Subcutaneous abdominal adipose tissue (tissue), 5 donors: ENCODE measurements at regions not wholly inside any gene's neighbourhood (a gene's known extent, or its start where the extent isn't known, plus 50 kb on each side); places are given as distances from the start of the nearest gene placed in this dataset.

Experiments used
- H3K27ac ChIP-seq: one replicate; pipeline ENCODE4 v1.7.0; 2013; ENCODE audit warnings: low read depth, mild to moderate bottlenecking, inconsistent platforms, low read length, moderate library complexity
- H3K27me3 ChIP-seq, 5 donors: one replicate each; pipeline ENCODE4 v1.7.0; 2013; ENCODE audit warnings: low read length in 5 of 5, inconsistent platforms in 1 of 5; ENCODE audit not compliant: control insufficient read depth in 5 of 5, insufficient read depth in 4 of 5
- H3K36me3 ChIP-seq, 5 donors: one replicate each; pipeline ENCODE4 v1.7.0; 2013; ENCODE audit warnings: low read length in 5 of 5; ENCODE audit not compliant: control insufficient read depth in 5 of 5, insufficient read depth in 5 of 5
- H3K4me1 ChIP-seq, 5 donors: one replicate each; pipeline ENCODE4 v1.7.0; 2013; ENCODE audit warnings: low read length in 5 of 5, mild to moderate bottlenecking in 3 of 5, moderate library complexity in 1 of 5; ENCODE audit not compliant: control insufficient read depth in 5 of 5, insufficient read depth in 5 of 5
- H3K4me3 ChIP-seq, 5 donors: one replicate each; pipeline ENCODE4 v1.7.0; 2013; ENCODE audit warnings: low read length in 5 of 5, low read depth in 1 of 5
- H3K9ac ChIP-seq, 5 donors: one replicate each; pipeline ENCODE4 v1.7.0; 2013; ENCODE audit warnings: low read length in 5 of 5, mild to moderate bottlenecking in 4 of 5, moderate library complexity in 3 of 5
- H3K9me3 ChIP-seq, 5 donors: one replicate each; pipeline ENCODE4 v1.7.0; 2013; ENCODE audit warnings: low read length in 5 of 5; ENCODE audit not compliant: control insufficient read depth in 5 of 5
- donor health status: healthy.
- donor health status: healthy.
- donor health status: healthy.
- donor health status: healthy.
- donor health status: healthy.

GRCh38 chr7:41261080-41261479, 441.8 kb downstream of the INHBA start:
- H3K27ac ChIP-seq = no peak overlapping the region
- H3K27me3 ChIP-seq = no peaks in the 10 kb centered on the region
- no peaks in the 10 kb centered on the region for H3K9me3 ChIP-seq
- H3K4me3 ChIP-seq = no peak overlapping the region
- H3K4me1 ChIP-seq = no peaks in the 10 kb centered on the region
- no peak overlapping the region for H3K9ac ChIP-seq
- no peaks in the 10 kb centered on the region for H3K36me3 ChIP-seq

GRCh38 chr7:41257660-41258059, 445.2 kb downstream of the INHBA start:
- H3K4me1 ChIP-seq = no peaks in the 10 kb centered on the region
- H3K9ac ChIP-seq = no peak overlapping the region
- no peak overlapping the region for H3K27ac ChIP-seq
- no peaks in the 10 kb centered on the region for H3K9me3 ChIP-seq
- no peaks in the 10 kb centered on the region for H3K36me3 ChIP-seq
- H3K27me3 ChIP-seq = no peaks in the 10 kb centered on the region
- H3K4me3 ChIP-seq = no peak overlapping the region

DNA sequence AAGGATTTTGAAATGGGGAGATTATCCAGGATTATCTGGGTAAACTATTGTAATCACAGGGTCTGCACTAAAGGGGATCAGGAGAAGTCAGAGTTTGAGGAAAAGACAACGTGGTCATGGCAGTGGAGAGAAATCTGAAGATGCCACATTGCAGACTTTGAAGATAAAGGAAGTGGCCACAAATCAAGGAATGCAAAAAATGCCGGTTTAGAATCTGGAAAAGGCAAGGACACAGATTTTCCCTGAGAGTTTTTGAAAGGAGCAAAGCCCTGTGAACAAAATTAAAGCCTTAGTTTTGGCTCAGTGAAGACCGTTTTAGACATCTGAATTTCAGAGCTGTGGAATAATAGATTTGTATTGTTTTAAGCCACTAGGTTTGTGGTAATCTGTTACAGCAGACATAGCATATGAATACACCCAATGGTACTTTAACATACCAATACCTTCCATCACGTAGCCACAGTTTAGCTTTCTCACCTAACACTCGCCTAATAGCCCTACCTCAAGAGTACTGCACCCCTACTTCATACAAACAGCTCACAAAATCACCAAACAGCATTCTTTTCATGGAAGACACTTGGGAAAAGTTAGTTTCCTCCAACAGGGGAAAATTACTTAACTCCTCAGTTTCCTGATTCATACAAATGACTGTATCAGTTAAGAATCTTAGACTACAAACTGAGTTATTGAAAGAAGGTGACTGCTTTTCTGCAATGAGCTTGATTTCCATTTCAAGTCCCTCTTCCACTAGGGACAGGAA, 446.5 kb downstream of the INHBA start:
- H3K27me3 ChIP-seq = no peaks in the 10 kb centered on the region
- H3K27ac ChIP-seq = no peak overlapping the region
- no peaks in the 10 kb centered on the region for H3K4me1 ChIP-seq
- no peaks in the 10 kb centered on the region for H3K9me3 ChIP-seq
- no peak overlapping the region for H3K9ac ChIP-seq
- H3K4me3 ChIP-seq = no peak overlapping the region
- H3K36me3 ChIP-seq = no peaks in the 10 kb centered on the region

DNA sequence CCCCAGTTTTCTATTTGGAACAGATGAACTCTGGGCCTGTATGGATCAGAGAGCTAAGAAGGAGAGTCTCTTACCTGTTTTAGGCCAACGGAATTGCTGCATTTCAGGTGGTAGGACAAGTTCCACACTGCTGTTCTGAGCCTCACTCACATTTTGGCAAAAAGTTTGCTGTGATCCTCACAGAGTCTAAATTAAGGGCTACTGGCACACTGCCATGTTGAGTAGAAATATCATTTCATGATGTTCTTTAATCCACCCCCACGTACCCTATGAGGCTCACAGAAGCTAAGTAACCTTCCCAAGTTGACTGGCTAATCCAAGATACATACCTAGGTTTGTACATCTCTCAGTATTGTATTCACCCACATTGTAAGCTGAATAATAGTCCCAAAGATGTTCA, 447.2 kb downstream of the INHBA start:
- H3K4me3 ChIP-seq = no peak overlapping the region
- no peaks in the 10 kb centered on the region for H3K4me1 ChIP-seq
- no peaks in the 10 kb centered on the region for H3K27me3 ChIP-seq
- no peaks in the 10 kb centered on the region for H3K36me3 ChIP-seq
- H3K27ac ChIP-seq = no peak overlapping the region
- H3K9ac ChIP-seq = no peak overlapping the region
- no peaks in the 10 kb centered on the region for H3K9me3 ChIP-seq

DNA sequence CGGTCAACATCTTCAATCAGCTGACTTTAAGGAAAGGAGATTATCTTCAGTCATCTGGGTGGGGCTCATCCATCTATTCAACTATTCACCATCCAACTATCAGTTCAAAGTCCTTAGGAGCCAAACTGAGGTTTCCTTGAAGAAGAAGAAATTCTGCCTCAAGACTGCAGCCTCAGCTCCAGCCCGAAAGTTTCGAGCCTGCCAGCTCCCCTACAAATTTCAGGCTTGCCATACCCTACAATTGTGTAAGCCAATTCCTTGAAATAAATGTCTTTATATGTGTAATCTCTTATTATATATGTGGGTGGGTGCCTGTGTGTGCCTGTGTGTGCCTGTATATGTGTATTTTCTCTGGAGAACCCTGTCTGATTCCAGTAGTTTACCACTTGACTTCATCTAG, 447.8 kb downstream of the INHBA start:
- no peak overlapping the region for H3K9ac ChIP-seq
- H3K4me3 ChIP-seq = no peak overlapping the region

GRCh38 chr7:41252957-41253356, 449.9 kb downstream of the INHBA start:
- Histone ChIP-seq H3K4me1 (no peaks in the 10 kb centered on the region), H3K9me3 (no peaks in the 10 kb centered on the region), H3K27ac (no peak overlapping the region), H3K36me3 (no peaks in the 10 kb centered on the region), H3K4me3 (no peak overlapping the region), H3K27me3 (no peaks in the 10 kb centered on the region), H3K9ac (no peak overlapping the region)

More for the DNA sequence above, 447.8 kb downstream of the INHBA start:
- Histone ChIP-seq H3K27me3 (no peaks in the 10 kb centered on the region), H3K4me1 (no peaks in the 10 kb centered on the region), H3K9me3 (no peaks in the 10 kb centered on the region), H3K36me3 (no peaks in the 10 kb centered on the region), H3K27ac (no peak overlapping the region)

- Histone ChIP-seq H3K9ac (no peak overlapping the region), H3K36me3 (no peaks in the 10 kb centered on the region), H3K27me3 (no peaks in the 10 kb centered on the region), H3K4me3 (no peak overlapping the region), H3K27ac (no peak overlapping the region), H3K4me1 (no peaks in the 10 kb centered on the region), H3K9me3 (no peaks in the 10 kb centered on the region)
Measured at GRCh38 chr7:41252551-41252950, 450.3 kb downstream of the INHBA start.

DNA sequence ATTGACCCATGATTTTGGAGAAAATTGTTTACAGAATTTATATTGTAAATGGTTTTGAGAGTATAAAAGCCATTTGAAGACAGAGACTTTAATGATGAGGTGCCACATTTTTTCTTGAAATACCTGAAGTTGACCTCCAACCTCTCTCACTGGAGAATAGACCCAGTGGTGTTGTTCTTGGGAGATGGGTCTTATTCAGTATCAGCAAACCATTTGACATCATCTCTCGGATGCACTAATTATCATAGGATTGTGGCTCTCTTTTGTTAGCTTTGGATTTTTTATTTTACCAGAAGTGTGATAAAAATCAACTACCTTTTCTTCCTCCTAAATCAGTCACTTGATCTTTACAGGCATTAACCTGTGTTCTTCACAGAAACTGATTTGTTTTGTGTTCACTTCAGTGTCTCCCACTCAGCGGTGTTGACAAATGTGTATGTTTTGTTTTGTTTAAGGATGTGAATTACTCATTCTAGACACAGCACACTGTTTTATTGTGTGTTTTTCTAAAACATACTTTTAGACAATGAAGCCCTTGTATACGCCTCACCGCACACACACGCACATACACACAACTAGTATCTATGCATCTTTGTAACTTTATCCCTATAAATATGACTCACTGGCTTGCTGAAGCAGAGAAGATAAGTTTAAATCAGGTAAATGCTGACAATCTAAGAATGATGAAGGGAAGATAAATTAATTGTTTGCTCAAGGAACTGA, 455.6 kb downstream of the INHBA start:
- no peak overlapping the region for H3K4me3 ChIP-seq
- H3K36me3 ChIP-seq = no peaks in the 10 kb centered on the region
- H3K27ac ChIP-seq = no peak overlapping the region
- no peak overlapping the region for H3K9ac ChIP-seq
- no peaks in the 10 kb centered on the region for H3K27me3 ChIP-seq
- peaks cover 0 to 9% (median 3%) of the 10 kb centered on the region in 5 donors for H3K4me1 ChIP-seq
- H3K9me3 ChIP-seq = no peaks in the 10 kb centered on the region

GRCh38 chr7:41245916-41246315, 457.0 kb downstream of the INHBA start:
- Histone ChIP-seq H3K9ac (no peak overlapping the region), H3K9me3 (no peaks in the 10 kb centered on the region)

GRCh38 chr7:41244246-41244645, 458.6 kb downstream of the INHBA start:
- no peak overlapping the region for H3K9ac ChIP-seq
- H3K4me1 ChIP-seq = peaks cover 0 to 9% (median 3%) of the 10 kb centered on the region in 5 donors
- H3K27me3 ChIP-seq = no peaks in the 10 kb centered on the region
- H3K36me3 ChIP-seq = no peaks in the 10 kb centered on the region
- no peak overlapping the region for H3K4me3 ChIP-seq
- H3K9me3 ChIP-seq = no peaks in the 10 kb centered on the region
- no peak overlapping the region for H3K27ac ChIP-seq

More at GRCh38 chr7:41245916-41246315, 457.0 kb downstream of the INHBA start:
- peaks cover 0 to 9% (median 3%) of the 10 kb centered on the region in 5 donors for H3K4me1 ChIP-seq
- no peaks in the 10 kb centered on the region for H3K27me3 ChIP-seq
- H3K4me3 ChIP-seq = no peak overlapping the region
- no peak overlapping the region for H3K27ac ChIP-seq
- H3K36me3 ChIP-seq = no peaks in the 10 kb centered on the region
